GM04504 (cell line): ENCODE measurements at regions not wholly inside any gene's neighbourhood (a gene's known extent, or its start where the extent isn't known, plus 50 kb on each side); places are given as distances from the start of the nearest gene placed in this dataset.

Experiments used
- DNase-seq: peaks from one replicate; pipeline ENCODE4 v3.0.0-alpha.2; 2012; ENCODE audit warnings: low read depth

DNA sequence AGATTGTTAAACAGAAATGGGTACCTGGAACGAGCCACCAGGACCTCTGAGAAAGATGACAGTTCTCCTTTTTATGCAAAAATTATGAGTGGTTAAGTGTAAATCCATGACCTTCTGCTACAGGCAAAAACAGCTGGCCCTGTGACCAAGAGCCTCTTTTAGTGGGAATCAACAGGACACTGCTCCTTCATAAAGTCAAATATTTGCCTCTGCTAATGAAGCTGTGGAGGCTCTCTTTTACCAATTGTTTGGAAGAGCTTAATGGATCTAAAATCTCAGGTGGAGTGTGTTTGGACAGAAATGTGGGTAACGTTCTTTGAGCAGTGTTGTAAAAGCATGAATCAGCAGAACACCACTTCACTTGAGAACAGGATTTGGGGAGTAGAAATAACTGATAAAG, 117.5 kb upstream of the PCSK2 start:
- DNase-seq, result no peak

DNA sequence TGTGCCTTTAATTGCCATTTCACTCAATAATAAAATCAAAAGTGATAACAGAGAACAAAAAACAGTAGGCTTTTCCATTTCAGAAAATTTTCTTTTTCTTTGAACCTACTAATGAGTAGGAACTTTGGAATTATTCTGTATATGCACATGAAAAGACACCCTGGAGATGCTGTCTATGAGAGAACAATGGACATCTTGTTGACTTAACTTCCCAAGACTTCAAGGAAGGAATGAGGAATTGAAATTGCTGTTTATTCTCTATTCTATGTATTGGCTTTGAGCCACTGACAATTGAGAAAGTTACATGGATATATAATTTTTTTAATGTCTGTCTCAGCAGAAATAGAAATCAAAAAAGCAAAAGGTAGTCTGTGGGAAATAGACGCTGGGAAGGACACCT, 98.6 kb upstream of the PCSK2 start:
- DNase-seq, result no peak

DNA sequence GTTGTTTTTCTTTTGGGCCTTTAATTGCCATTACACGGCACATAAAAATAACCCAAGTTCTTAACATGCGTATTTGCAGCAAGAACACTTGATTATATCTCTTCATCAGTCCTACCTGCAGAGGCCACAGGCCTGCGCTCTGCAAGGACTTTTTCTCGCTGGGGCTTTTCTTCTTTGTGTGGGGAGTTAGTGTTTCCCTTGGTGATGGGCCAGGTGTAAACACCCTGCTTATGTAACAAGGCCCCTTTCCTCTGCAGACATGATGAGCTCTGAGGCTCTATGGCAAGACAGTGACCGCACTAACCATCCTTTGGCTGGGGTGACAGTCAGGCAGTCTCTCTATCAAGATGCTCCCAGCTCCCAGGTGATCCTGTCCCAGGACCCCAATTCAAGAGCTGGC, 97.8 kb upstream of the PCSK2 start:
- DNase-seq, result no peak

DNA sequence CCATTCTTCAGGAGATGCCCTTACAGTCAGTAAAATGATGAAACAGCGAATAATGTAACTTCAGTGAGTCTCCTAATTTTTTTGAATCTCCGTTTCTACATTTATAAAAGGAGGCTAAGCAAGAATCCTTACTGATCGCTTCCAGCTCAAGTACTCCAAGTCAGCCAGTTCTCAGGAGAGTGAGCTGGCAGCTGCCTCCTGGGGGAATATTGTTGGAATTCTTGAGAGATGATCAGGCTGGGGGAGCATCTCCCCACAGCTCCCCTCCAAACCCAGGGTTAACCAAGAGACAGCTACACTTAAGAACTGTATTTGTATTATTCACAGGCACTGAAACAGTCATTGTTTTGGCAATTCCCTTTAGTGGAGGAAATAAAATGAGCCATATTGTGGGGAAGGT, 89.1 kb upstream of the PCSK2 start:
- DNase-seq, result no peak

DNA sequence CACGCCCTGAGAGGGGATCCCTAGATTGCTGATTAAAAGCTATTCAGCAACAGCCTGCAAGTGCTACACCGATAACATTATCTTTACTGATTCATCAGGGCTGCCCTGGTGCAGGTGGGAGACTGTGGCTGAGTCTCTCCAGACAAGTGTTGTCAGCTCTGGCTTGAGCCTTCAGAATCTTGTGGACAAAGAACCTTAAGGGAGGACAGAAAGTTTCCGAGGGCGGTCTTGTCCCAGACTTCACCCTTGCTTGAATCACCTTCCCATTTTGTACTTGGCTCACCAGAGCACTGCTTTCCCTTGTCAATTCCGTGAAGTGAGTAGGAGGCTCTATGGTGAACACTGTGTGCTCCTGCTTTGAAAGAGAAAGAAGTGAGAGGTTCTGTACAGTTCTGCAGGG, 88.6 kb upstream of the PCSK2 start:
- DNase-seq, result no peak

DNA sequence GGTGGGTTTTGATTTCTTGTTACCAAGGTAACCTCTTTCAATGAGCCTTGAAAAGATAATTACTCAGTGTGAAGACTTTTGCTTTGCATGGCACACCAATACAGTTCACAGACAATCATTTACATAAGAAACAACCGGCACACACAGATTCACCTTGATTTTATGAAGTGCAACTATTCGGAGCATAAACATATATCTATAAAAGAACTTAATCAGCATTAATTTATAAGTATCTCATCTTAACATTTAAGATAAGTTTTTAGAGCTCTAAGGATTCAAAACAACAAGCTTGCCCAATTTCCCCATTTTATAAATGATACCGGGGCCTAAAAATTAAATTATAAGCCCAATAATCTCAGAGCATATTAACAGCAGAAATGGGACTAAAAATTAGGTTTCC, 85.9 kb upstream of the PCSK2 start:
- DNase-seq, result no peak

DNA sequence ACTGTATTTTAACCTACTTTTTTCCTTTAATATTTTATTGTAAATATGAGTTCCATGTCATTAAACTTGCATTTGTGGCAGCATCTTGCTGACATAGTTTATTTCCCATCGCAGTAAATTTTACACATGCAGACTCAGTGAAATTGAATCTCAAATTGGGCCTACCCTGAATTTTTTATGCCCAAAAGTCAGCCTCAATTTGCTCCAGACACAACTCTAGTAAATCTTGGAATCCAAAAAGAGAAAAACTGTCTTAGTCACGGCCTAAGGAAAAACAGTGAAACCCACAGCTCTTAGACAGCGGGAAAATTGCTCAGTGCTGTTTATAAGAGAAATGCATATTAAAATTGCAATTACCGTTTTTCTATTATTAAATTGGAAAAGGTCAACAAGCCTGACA, 85.3 kb upstream of the PCSK2 start:
- DNase-seq, result no peak

DNA sequence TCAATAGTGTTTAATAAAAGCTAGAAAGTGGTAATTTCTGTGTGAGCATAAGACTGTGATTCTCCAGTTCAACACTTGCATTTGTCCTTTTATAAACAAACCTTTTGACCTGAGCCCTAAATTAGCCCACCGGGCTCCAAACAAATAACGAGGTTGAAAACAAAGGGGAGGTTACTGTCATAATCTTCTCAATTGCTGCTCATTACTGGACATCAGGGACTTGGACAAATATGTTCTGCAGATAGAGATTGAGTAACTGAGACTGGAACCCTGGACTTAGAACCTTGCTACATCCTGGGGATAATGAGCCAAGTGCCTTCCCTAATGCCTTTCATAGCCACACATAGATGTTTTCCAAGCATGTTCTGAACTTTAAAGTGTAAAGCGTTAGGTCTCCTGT, 84.2 kb upstream of the PCSK2 start:
- DNase-seq, result no peak

DNA sequence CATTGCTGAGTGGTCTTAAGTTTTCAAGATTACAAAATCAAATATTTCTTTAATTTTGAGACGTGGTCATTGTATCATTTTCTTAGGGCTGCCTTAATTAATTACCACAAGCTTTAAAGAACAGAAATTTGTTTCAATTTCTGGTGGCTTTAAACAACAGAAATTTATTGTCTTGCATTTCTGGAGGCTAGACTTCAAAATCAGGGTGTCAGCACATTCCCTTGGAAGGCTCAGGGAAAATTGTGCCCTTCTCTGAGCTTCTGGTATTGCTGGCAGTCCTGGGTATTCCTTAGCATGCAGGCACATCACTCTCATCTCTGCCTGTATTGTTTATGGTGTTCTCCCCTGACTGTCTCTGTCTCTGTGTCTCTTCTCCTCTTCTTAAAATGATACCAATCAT, 76.0 kb upstream of the PCSK2 start:
- DNase-seq, result no peak

DNA sequence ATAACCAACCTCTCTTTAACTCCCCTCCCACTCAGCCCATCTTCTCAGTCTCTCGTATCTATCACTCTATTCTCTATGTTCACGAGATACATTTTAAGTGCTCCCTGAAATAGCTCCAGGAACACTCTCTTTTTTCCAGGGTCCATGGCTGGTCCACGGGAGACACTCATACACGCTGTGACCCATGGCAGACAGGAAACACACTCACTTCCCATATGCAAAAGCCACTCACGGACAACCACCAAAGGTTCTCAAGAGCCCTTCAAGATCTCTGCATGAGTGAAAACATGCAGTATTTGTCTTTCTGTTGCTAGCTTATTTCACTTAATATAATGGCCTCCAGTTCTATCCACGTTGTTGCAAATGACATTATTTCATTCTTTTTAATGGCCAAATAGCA, 71.4 kb upstream of the PCSK2 start:
- no peak for DNase-seq

DNA sequence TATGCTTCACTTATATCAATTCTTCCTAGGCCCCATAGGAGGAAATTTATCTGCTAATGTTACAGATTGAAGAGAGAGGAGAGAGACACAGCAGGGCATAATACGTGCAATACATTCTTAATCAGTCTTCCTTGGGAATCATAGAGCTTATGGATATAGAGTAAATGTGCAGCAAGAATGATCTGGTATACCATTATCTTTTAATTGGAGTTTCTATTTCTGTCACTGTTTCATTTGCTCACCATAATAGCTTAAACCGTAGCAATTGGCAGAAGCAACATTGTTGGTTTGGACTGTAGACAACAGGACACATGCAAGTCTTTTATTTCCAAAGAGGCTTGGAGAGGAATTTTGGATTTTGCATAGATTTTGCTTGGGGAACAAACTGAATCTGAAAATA, 68.1 kb upstream of the PCSK2 start:
- no peak for DNase-seq

DNA sequence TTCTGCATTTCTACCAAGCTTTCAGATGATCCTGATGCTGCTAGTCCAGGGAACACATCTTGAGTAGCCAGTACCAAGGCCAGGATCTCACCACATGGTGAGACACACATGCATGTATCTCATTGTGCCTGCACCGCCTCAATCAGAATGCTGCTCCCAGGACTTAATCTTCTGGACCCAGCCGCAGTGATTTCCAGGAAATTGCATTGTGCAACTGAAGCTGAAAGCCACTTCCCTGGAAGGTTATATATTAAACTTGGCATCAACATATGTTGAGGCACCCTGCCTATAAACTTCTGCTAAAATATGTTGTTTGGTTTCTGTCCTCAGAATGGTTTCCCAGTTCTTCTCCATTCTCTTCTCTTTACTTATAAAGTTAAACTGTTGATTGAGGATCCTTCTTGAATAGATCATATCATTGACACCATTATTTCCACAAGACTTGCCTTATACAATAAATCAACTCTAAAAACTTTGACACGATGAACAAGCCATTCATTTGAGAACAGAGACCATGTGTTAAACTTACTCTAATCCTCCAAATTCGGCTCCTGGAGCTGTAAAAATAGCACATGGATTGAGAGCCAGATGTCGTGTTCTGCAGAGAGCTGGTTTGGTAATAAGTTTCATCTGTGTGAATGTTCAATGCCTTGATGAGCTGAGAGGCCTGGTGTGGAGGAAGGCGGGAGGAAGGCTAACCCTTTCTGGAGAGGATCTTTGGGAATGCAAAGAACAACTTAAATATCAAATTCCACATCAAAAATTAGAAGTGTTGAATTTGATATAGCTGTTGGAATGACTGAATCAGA, 65.0 kb upstream of the PCSK2 start:
- no peak for DNase-seq

DNA sequence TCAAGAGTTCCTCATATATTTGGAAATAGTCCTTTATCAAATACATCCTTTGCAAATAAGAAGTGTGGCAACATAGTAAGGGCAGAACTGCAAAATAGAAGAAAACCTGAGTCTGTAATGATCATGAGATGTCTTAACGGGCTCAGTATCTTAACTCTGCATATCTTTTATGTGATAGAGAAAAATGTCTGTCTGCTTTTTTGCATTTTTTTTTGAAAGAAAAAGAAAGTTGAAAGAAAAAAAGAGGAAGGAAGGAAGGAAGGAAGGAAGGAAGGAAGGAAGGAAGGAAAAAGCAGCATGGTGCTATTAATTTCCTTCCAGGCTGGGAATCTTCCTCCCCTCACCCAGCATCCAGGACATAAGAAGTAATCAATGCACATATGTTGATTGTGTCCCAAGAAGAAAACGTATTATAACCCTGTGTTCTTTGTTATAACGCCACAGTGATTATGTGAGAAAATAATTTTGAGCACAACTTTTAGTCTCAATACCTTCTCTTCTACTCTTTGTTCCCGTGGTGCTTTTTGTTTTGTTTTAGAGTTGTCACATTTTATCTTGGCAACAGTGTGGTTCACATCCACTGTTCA, 58.7 kb upstream of the PCSK2 start:
- no peak for DNase-seq

DNA sequence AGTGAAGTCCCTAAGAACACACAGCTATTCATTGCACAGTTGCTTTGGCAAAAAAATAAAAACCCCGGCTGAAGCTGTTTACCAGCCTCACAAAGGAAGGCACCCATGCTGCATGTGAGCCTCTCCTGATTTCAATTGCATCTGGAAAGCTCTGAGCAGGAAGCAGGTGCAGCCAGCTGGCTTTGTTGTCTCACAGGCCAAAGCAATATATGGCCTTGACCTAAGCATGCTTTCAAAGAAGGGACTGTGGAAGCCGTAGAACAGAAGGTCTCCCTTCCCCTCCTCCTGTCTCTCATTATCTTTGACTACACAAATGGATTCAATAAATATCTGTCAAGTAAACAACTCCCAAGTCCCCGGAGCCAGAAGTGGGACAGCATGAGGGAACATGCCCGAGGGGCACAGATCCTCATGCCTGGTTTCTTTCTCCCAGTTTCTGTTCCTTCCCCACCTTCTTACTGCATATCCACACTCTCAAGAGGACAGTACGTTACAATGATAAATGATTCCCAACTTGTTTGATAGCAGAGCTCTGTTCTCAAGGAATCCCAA, 57.2 kb upstream of the PCSK2 start:
- no peak for DNase-seq

DNA sequence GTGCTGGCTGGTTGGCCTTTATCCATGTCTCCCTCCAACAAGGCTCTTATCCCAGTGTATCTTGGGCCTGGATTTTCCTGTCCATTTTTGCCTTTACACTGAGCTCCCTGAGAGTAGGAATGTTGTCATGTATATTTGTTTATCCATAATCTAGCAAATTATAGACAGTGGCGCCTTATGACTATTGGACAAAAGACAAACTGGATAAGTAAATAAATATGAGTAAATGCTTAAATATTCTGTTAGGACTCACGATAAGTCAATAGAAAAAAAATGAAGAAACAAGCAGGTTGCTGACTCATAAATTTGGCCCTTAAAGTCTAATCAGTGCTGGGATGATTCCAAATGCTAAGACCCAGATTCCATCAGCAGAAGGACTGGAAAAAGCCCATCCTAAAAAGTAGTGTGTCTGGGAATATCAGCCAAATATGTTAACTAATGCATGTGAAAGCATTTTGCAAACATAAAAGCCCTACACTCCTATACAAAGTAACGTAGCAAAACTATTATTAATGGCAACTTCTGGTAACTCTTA, 55.0 kb upstream of the PCSK2 start:
- DNase-seq, result no peak

DNA sequence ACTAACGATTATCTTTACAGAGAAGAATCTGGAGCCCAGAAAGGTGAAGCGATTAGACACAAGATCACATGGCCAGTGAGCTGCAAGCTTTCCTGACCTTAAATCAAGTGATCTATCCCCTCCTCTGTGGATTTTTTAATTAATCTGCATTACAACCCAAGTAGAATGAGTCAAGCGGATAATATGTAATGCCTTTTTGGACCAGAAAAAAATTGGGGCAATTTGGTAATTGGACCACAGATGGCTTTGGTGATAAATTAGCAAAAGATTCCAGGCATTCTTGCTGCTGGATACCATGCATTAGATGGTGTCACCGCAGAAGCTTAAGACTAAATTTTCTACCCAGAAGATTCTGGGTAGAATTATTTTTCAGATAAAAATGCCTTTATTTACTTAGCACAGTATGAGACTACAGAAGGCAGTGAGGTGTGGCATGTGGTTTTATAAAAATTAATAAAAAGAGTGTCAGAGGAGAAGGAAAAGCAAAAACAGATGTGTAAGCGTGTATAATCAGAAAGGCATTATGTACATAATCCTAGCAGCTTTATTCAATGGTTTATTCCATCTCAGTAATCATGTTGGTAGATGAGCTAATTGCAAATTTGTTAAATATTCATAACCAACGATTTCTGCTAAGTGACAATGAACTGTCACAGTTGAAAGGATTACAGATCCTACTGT, 53.9 kb upstream of the PCSK2 start:
- no peak for DNase-seq
